DOHH2 (cell line): ENCODE measurements at regions not wholly inside any gene's neighbourhood (a gene's known extent, or its start where the extent isn't known, plus 50 kb on each side); places are given as distances from the start of the nearest gene placed in this dataset.
"Not testable (repeated sequence)": the region's sequence is repeated elsewhere in the genome, so short reads cannot be mapped to it uniquely, and the experiment has no call there.

Experiments
- H3F3A ChIP-seq: fragments of 200-600 bp; sonication (generic), shearing (Covaris generic); 2 replicates; pipeline ENCODE4 v1.6.0; 2016; ENCODE audit warnings: antibody characterized with exemption, mild to moderate bottlenecking; ENCODE audit not compliant: control insufficient read depth, insufficient read depth
- H3K27ac ChIP-seq: fragments of 200-600 bp; sonication (generic); 2 replicates; pipeline ENCODE4 v1.5.1; 2014; ENCODE audit warnings: low read depth, mild to moderate bottlenecking, low read length, moderate library complexity
- H3K27me3 ChIP-seq: fragments of 200-600 bp; sonication (generic); 2 replicates; pipeline ENCODE4 v1.6.1; 2014; ENCODE audit warnings: mild to moderate bottlenecking, low read length, mixed read lengths; ENCODE audit not compliant: control insufficient read depth
- H3K36me3 ChIP-seq: fragments of 200-600 bp; sonication (generic); 2 replicates; pipeline ENCODE4 v1.6.1; 2014; ENCODE audit warnings: mild to moderate bottlenecking, low read length, moderate library complexity, mixed read lengths; ENCODE audit not compliant: control insufficient read depth
- H3K4me1 ChIP-seq: fragments of 200-600 bp; sonication (generic); 2 replicates; pipeline ENCODE4 v1.6.1; 2014; ENCODE audit warnings: mild to moderate bottlenecking, low read length, mixed read lengths; ENCODE audit not compliant: control insufficient read depth
- H3K4me2 ChIP-seq: fragments of 200-600 bp; sonication (generic); 2 replicates; pipeline ENCODE4 v1.6.0; 2014; ENCODE audit warnings: mild to moderate bottlenecking, low read length, moderate library complexity
- H3K4me3 ChIP-seq: fragments of 200-600 bp; sonication (generic); 2 replicates; pipeline ENCODE4 v1.5.1; 2014; ENCODE audit warnings: mild to moderate bottlenecking, low read length, mixed read lengths
- H3K79me2 ChIP-seq: fragments of 200-600 bp; sonication (generic); 2 replicates; pipeline ENCODE4 v1.6.1; 2014; ENCODE audit warnings: mild to moderate bottlenecking, low read length, mixed read lengths; ENCODE audit not compliant: control insufficient read depth
- H3K9me2 ChIP-seq: fragments of 200-600 bp; sonication (generic); replicated peaks from 2 replicates; pipeline ENCODE4 v1.6.1; 2014; ENCODE audit warnings: mild to moderate bottlenecking, low read length, mixed read lengths; ENCODE audit not compliant: control insufficient read depth
- H3K9me3 ChIP-seq: fragments of 200-600 bp; sonication (generic); 2 replicates; pipeline ENCODE4 v1.6.1; 2014; ENCODE audit warnings: antibody characterized with exemption, low read length, mixed read lengths; ENCODE audit not compliant: control insufficient read depth, insufficient read depth
- H4K20me1 ChIP-seq: fragments of 200-600 bp; sonication (generic); 2 replicates; pipeline ENCODE4 v1.6.0; 2014; ENCODE audit warnings: low read depth, mild to moderate bottlenecking, antibody characterized with exemption, low read length, moderate library complexity; ENCODE audit not compliant: control insufficient read depth, insufficient read depth
- CTCF ChIP-seq: fragments of 200-600 bp; sonication (generic); IDR thresholded peaks from one replicate; pipeline ENCODE4 v1.5.1; 2014; ENCODE audit warnings: antibody characterized with exemption, mild to moderate bottlenecking, low read depth, low read length; ENCODE audit not compliant: poor library complexity, severe bottlenecking
- EZH2phosphoT487 ChIP-seq: fragments of 200-600 bp; sonication (generic); IDR thresholded peaks from 2 replicates; pipeline ENCODE4 v1.6.1; 2017; ENCODE audit warnings: borderline replicate concordance, mild to moderate bottlenecking, antibody characterized with exemption, low read length, moderate library complexity, mixed read lengths

- Histone ChIP-seq H3K4me1 (no peaks in the 10 kb centered on the region), H3F3A (no peaks in the 10 kb centered on the region), H3K27me3 (no peaks in the 10 kb centered on the region), H3K9me3 (no peaks in the 10 kb centered on the region), H4K20me1 (no peaks in the 10 kb centered on the region), H3K4me3 (no peak overlapping the region), H3K36me3 (no peaks in the 10 kb centered on the region), H3K79me2 (no peaks in the 10 kb centered on the region), H3K4me2 (no peak overlapping the region), H3K27ac (no peak overlapping the region), H3K9me2 (no peaks in the 10 kb centered on the region)
- TF ChIP-seq EZH2phosphoT487 (no peak), CTCF (no peak)
These were observed 64.7 kb upstream of the MAP9 start for GRCh38 chr4:155441475-155441874.

- H3K9me2 ChIP-seq, H3K4me3 ChIP-seq, H3K79me2 ChIP-seq, H3F3A ChIP-seq, H3K27me3 ChIP-seq, H3K4me1 ChIP-seq, H3K27ac ChIP-seq, H4K20me1 ChIP-seq, H3K36me3 ChIP-seq, H3K9me3 ChIP-seq, H3K4me2 ChIP-seq: not testable (repeated sequence)
These were observed 63.0 kb upstream of the MAP9 start for GRCh38 chr4:155439760-155440159.

GRCh38 chr4:155434904-155435303 lies 58.1 kb upstream of the MAP9 start:
- Histone ChIP-seq H3K27ac (no peak overlapping the region), H3K4me2 (no peak overlapping the region), H3K9me2 (no peaks in the 10 kb centered on the region), H3K9me3 (no peaks in the 10 kb centered on the region), H3K36me3 (no peaks in the 10 kb centered on the region), H4K20me1 (no peaks in the 10 kb centered on the region), H3K27me3 (no peaks in the 10 kb centered on the region), H3K79me2 (no peaks in the 10 kb centered on the region), H3F3A (no peaks in the 10 kb centered on the region), H3K4me1 (no peaks in the 10 kb centered on the region), H3K4me3 (no peak overlapping the region)
- TF ChIP-seq EZH2phosphoT487 (no peak), CTCF (no peak)

- Histone ChIP-seq H3K27ac (no peak overlapping the region), H3K27me3 (no peaks in the 10 kb centered on the region)
- TF ChIP-seq EZH2phosphoT487 = no peak
- no peak for TF ChIP-seq CTCF
These were observed 57.6 kb upstream of the MAP9 start for GRCh38 chr4:155434366-155434765.

More at GRCh38 chr4:155434366-155434765, 57.6 kb upstream of the MAP9 start:
- Histone ChIP-seq H4K20me1 (no peaks in the 10 kb centered on the region), H3K36me3 (no peaks in the 10 kb centered on the region), H3F3A (no peaks in the 10 kb centered on the region), H3K79me2 (no peaks in the 10 kb centered on the region), H3K4me2 (no peak overlapping the region), H3K9me2 (no peaks in the 10 kb centered on the region), H3K4me3 (no peak overlapping the region), H3K9me3 (no peaks in the 10 kb centered on the region), H3K4me1 (no peaks in the 10 kb centered on the region)
